ENCODE measurements at regions not wholly inside any gene's neighbourhood (a gene's known extent, or its start where the extent isn't known, plus 50 kb on each side); places are given as distances from the start of the nearest gene placed in this dataset.

DNA sequence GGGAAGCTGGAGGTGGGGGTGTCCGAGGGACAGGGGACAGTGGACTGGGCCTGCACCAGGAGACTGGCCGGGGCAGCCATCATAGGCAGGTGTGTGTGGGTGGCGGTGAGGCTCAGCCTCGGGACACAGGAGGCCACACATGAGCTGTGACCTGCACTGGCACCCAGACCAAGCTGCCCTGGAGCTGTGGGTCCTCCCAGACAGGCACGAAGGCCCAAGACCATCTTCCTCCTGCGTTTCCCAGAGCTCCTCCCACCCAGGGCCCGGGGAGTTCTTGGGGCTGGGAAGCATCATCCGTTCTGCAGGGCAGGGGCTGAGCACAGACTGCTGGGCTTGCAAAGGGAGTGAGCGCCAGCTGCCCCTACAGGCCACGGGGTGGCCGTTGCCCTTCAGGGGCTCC lies 87.4 kb downstream of the PDGFA start:
- ChIA-PET POLR2A (interaction anchor here (0.6 kb wide), 1 partner anchor 374 kb away, joined by 11 read pairs; no protein-coding TSS in a partner anchor), CTCF (no interaction called here)

GRCh38 chr7:432933-433332 lies 86.7 kb downstream of the PDGFA start:
- ChIA-PET CTCF (no interaction called here), POLR2A (no interaction called here)

DNA sequence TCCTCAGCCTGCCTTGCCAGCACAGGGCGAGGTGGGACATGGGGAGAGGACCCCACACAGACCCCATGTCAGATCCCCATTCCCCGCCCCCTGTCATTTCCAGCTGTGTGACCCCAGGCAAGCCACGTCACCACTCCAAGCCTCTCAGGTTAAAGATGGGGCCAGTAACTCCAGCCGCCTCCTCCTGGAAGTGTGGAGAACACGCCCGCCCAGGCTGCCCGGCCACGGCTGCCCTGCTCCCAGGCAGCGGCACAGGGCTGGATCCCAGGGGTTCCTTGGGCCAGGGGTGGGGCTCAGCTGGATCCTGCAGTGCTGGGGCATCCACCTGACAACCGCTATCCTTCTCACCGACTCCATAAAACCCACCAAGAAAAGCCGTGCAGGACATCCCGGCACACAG lies 86.1 kb downstream of the PDGFA start:
- CTCF ChIA-PET: no interaction called here
- POLR2A ChIA-PET: interaction anchor here (0.5 kb wide), 1 partner anchor 261 kb away, joined by 4 read pairs; no protein-coding TSS in a partner anchor

- POLR2A ChIA-PET: no interaction called here
- CTCF ChIA-PET: no interaction called here
Measured at GRCh38 chr7:434891-435629, 84.6 kb downstream of the PDGFA start.

- ChIA-PET POLR2A (no interaction called here), CTCF (no interaction called here)
Measured at GRCh38 chr7:435630-436366, 83.8 kb downstream of the PDGFA start.

- ChIA-PET CTCF (no interaction called here), POLR2A (no interaction called here)
Measured at GRCh38 chr7:436367-437128, 83.1 kb downstream of the PDGFA start.

GRCh38 chr7:437329-438251 lies 82.1 kb downstream of the PDGFA start:
- CTCF ChIA-PET: no interaction called here
- POLR2A ChIA-PET: no interaction called here

- POLR2A ChIA-PET: no interaction called here
- CTCF ChIA-PET: no interaction called here
Measured at GRCh38 chr7:438361-438760, 81.3 kb downstream of the PDGFA start.

DNA sequence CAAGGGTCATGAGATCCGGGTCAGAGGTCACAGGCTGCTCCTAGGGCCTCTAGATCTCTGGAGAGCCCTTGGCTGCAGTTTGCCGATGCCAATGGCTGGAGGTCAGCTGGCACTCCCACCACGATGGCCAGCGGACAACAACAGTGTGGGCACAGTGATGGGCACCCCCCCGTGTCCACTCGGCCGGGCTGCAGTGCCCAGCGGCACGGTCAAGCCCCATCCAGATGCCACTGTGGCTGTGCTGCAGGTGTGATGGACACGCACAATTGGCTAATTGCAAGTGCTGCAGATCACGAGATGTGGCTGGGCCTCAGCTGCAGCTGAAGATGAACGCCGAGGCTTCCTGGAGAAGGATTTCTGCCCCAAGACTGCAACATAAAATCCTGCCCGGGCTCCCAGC lies 80.7 kb downstream of the PDGFA start:
- CTCF ChIA-PET: no interaction called here

DNA sequence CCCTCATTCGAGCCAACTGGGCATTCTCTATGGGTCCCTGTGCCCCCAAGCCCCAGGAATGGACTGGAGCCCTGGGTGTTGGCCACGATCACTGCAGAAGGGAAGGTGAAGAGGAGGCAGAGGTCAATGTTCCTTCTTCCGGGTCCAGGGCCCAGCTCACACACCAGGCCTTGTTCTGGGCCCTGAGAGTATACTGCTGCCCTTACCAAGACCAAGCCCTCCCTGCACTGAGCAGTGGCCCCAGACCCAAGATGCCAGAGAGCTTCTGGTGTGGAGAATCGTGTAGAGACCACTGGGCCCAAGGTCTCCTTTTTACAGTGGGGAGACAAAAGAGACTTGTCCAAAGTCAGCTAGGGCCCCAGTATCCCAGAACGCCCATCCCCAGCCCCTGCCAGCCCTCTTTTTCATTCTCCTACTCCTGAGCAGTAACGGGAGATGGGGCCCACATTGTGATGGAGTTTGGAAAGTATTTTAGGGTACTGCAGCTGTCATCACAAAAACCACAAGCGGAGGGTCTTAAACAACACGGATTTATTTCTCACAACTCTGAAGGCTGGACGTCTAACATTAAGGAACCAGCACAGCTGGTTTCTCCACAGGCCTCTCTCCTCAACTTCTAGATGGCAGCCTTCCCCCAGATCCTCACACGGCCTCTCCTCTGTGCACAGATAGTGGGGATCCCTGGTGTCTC lies 79.4 kb downstream of the PDGFA start:
- ChIA-PET CTCF (no interaction called here), POLR2A (no interaction called here)

More for the DNA sequence above, 80.7 kb downstream of the PDGFA start:
- POLR2A ChIA-PET: no interaction called here

GRCh38 chr7:441684-442421 lies 77.8 kb downstream of the PDGFA start:
- ChIA-PET POLR2A (no interaction called here), CTCF (no interaction called here)

DNA sequence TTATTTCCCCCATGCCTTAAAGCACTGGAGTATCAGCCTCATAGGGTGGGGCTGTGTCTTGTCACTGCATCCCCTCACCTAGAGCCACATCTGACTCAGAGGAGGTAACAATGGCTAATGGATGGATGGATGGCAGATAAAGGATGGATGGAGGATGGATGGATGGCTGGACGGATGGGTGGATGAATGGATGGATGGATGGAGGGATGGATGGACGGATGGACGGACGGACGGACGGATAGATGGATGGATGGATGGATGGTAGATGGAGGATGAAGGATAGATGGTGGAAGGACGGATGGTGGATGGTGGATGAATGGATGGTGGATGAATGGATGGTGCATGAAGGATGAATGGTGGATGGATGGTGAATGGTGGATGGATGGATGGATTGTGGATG lies 77.2 kb downstream of the PDGFA start:
- ChIA-PET POLR2A (no interaction called here), CTCF (no interaction called here)

GRCh38 chr7:443279-443833 lies 76.3 kb downstream of the PDGFA start:
- ChIA-PET CTCF (no interaction called here), POLR2A (no interaction called here)

- ChIA-PET POLR2A (no interaction called here), CTCF (no interaction called here)
Measured at GRCh38 chr7:444606-445005, 75.0 kb downstream of the PDGFA start.

DNA sequence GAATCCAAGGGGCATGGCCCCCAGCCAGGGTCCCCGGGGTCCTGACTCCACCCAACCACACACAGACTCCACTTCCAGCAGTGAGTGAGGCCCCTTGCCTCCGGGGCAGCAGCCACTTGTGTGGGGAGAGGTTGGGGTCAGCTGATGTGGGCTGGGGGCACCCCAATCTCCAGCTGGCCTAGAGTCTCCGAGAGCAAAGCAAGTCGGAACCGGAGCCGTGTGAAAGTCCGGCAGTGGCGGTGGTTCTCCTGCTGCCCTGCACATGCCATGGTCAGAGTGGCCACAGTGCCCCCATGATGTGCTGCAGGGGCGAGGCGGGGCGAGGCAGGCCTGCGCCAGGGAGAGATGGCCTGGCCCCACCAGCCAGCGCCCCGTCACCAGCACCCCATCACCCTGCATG lies 74.6 kb downstream of the PDGFA start:
- CTCF ChIA-PET: no interaction called here
- POLR2A ChIA-PET: no interaction called here

- ChIA-PET CTCF (no interaction called here), POLR2A (no interaction called here)
Measured at GRCh38 chr7:445563-446288, 73.9 kb downstream of the PDGFA start.

GRCh38 chr7:446289-446935 lies 73.2 kb downstream of the PDGFA start:
- ChIA-PET CTCF (no interaction called here), POLR2A (no interaction called here)
